AG08396 (cell line): ENCODE measurements at regions not wholly inside any gene's neighbourhood (a gene's known extent, or its start where the extent isn't known, plus 50 kb on each side); places are given as distances from the start of the nearest gene placed in this dataset.

Experiments used
- DNase-seq: peaks from one replicate; pipeline ENCODE4 v3.0.0; 2012; ENCODE audit warnings: low spot score, mixed read lengths

DNA sequence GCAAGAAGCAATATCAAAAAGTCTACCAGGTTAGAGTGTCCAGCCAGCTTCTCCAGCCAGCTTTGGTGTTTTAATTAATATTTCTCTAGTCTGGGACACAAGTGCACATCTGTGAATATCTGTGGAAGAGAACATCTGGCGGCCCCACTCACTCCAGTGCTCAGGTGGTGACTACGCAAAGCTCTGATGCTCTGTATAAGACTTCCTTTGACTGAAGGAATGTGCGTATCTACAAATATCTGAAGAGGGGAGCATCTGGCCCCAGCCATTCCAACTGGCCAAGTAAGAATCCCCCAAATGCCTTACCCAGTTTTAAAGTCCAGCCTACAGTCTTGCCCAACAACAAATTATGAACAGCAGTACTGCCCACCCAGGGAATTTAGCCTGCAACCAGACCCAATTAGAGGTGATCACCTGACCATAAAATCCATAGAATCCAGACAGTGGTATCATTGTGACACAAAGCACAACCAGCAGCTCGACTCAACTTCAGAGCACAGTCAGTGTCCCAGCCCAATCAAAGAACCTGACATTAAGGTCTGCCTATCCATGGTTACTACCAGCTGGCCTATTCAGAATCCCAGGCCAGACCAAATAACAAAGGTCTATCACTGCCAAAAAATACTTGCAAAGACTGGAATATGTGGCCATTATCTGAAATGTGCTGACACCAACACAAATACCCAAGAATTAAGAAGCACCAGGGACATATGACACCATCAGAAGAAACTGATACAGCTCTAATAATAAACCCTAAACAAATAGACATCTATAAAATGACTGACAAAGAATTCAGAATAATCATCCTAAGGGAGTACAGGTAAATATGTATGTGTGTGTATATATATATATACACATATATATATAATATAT is 76.1 kb upstream of the MANEA start:
- DNase-seq = no peak

DNA sequence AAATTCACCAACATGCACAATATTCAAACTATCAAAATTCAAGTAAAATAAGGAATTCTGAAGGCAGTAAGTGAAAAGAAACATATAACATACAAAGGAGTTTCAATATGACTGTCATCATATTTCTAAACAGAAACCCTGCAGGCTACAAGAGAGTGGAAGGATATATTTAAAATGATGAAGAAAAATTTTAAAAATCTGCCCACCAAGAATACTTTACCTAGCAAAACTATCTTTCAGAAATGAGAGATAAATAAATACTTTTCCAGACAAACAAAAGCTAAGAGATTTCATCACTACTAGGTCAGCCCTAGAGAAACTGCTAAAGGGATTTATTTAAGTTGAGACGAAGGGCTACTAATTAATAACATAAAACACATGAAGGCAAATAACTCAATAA is 73.8 kb upstream of the MANEA start:
- DNase-seq = no peak

DNA sequence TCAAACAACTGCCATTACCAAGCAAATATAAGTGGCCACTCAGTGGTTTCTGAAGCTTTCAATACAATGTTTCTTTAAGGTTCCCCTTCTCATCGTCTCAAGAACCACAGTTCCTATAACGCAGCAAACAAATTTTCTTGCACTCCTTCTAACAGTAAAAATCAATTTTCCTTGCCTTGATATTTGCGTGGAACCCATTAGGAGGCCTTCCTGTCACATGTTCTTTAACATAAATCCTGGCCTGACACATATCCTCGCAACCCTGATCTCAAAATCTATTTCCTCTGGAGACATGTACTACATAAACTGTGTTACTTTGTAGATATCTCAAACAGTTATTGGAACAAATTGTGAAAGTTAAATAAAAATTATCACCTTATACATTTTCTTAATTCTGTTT is 65.9 kb upstream of the MANEA start:
- DNase-seq = no peak

DNA sequence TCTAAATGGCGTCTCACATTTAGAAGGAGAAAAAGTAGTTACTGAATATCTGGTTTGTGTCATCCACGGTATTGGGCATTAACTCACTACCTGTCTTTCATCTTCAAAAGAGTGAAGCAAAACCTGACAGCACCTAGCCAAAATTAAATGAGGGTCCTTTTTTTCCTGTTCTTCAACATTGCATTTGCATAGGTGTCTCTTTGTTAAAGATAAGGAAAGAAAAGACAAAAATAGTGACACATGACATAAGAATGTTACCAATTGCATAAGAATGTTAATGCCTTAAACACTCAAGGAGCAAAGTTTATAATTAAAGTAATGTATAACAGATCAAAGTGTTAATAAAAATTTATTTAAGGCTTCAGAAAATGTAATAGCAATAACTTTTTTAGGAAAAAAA is 61.4 kb upstream of the MANEA start:
- no peak for DNase-seq

DNA sequence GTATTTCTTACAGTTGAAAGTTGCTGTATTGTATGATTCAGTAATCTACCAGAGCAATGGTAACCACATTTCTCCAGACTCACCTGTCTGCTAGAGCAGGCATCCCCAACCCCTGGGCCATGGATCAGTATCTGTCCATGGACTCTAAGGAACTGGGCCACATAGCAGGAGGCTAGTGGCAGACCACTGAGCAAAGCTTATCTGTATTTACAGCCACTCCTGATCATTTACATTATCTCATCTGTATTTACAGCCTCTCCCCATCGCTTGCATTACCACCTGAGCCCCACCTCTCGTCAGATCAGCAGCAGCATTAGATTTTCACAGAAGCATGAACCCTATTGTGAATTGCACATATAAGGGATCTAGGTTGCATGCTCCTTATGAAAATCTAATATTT is 60.3 kb upstream of the MANEA start:
- no peak for DNase-seq

DNA sequence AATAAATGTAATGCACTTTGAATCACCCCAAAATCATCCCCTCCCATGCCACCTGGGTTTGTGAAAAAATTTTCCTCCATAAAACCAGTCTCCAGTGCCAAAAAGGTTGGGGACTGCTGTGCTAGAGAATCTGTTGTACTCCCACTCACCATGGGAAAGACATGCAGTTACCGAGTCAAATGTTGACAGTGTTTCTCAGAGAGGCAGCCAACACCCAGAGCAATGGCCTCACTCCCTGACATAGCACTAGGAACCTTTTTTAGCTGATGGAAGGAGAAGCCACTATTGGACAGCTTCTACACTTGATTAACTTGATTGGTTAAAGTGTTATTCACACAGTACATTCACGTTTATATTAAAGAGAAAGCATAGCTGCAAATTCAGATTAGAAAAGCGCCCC is 59.8 kb upstream of the MANEA start:
- DNase-seq = no peak

DNA sequence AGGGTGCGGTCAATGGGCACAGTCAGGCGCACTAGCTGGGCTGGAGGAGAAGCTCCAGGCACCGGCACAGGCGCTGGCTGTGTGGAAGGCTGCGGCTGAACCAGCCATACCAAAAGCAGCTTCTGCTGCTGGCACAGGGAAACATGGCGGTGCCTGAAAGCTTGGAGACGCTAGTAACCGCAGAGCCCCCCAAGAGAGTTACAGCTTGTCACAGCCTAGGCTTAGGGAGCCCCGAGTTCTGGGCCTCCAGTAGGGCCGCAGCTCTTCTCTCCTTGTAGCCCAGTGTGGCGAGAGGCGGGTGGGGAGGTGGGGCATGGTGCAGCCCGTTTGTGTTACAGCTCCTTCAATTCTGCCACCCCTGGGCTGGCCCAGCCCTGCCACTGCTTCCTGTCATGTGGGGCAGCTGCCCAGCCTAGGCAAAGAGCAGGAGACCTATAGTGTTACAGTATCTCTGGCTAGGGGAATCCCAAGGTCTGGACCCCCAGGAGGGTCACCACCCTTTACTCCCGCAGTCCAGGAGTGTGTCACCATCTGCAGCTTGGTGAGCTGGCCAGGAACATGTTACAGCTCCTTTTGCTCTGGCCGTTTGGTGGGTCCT is 58.6 kb upstream of the MANEA start:
- no peak for DNase-seq

DNA sequence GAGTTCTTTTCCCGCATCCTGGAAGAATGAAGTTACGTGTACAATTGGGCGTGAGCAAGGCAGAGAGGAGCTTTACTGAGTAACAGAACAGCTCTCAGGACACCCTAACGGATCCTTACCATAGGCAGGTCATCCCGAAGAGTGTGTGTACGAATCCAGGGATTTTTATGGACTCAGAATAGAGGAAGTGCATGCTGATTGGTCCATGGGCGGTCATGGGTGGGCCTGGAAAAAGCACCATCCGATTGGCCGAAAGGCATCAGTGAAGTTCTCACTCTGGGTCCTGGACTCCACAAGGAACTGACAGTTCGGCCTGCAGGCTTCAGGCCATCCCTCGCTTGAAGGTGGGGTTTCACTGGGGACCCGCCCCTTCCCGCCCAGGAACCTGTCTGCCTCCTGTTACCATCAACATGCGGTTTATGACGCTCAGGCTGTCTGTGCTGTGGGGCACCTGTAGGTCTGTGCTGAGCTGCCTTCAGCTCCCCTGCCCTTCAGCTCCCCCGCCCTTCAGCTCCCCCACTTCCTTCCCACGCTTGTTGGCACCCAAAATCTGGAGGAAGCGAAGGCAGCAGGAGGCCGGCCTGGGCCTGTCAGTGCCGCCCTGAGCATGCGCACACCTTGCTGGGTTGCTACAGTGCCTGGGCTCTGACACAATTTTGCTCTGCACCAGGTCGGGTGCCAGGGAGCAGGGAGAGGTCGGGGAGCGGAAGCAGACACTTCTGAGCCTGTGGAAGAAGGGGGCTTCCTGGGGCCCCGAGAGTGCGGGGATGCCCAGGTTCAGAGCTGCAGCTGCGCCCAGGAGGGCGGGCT is 57.9 kb upstream of the MANEA start:
- DNase-seq = no peak

DNA sequence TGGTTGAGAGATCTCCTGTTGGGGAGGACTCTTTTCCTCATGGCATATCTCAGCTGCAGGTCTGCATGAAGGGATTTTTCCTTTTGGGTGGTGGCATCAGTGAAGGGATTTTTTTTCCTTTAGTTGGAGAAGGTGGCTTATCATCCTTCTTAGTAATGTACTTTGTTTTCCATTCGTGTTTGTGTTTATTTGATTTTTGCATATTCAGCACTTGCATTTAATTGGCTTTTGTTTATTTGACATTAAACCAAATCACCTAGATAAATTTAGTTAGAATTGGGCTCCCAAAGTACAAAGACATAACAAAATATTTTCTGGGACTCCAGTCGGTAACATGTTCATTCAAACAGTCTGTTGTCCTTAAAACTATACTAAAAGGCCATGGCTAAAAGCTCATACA is 56.2 kb upstream of the MANEA start:
- DNase-seq = no peak
